Pancreas (tissue), 10 donors: ENCODE measurements at regions not wholly inside any gene's neighbourhood (a gene's known extent, or its start where the extent isn't known, plus 50 kb on each side); places are given as distances from the start of the nearest gene placed in this dataset.

Experiments used
- ATAC-seq, 4 donors: fragments of 200-7000 bp; cut with Tn5 transposase; one replicate each; pipeline versions ENCODE4 v1.8.0 to v1.9.1; 2020; ENCODE audit warnings: mild to moderate bottlenecking in 4 of 4, moderate library complexity in 4 of 4
- DNase-seq, 6 donors: peaks; one replicate each; pipeline ENCODE4 v3.0.0-alpha.2; 2020
- FAIRE-seq: peaks from 2 replicates; lab custom pipeline; 2012; peaks lifted over from hg19 to GRCh38; lab: Jason Lieb, UNC
- H3K27ac ChIP-seq, 4 donors: fragments of 200-600 bp; sonication (generic); 1 replicate in 3 of 4; 2 replicates in 1 of 4; pipeline versions ENCODE4 v1.5.0 to v1.8.0; 2020
- H3K27me3 ChIP-seq, 4 donors: fragments of 200-600 bp; one replicate each; pipeline ENCODE4 v1.8.0; 2021
- H3K36me3 ChIP-seq, 3 donors: fragments of 200-600 bp; sonication (generic) in 1 of 3; one replicate each; pipeline versions ENCODE4 v1.5.0 to v1.8.0; 2020 to 2021
- H3K4me1 ChIP-seq, 3 donors: fragments of 200-600 bp; one replicate each; pipeline ENCODE4 v1.8.0; 2021
- H3K4me3 ChIP-seq, 4 donors: fragments of 200-600 bp; sonication (generic) in 2 of 4; one replicate each; pipeline versions ENCODE4 v1.5.0 to v1.8.0; 2020 to 2021
- H3K9me3 ChIP-seq, 4 donors: fragments of 200-600 bp; one replicate each; pipeline ENCODE4 v1.8.0; 2021
- WGBS, 2 donors: extraction: QIAGEN DNeasy Blood & Tissue Kit; methylation state at CpG; one replicate each; pipeline ENCODE4 v1.1.7; 2013; 5-methylcytosine and 5-hydroxymethylcytosine counted together
- intact Hi-C, 3 donors: fragments of 100-400 bp; cut with DNase I; formaldehyde crosslinking; loops; one replicate each; pipeline versions ENCODE4 v1.11.1 to v1.14.2; 2022
- TF ChIP-seq, protein P1 (sequence below), 4 donors: fragments of 200-600 bp; sonication (generic) in 3 of 4; IDR thresholded peaks; one replicate each; pipeline versions ENCODE4 v1.5.0 to v1.8.0; 2021; ENCODE audit warnings: antibody characterized with exemption in 4 of 4
- donor health status: healthy with polysubstance abuse.
- donor health status: DM: no; HTN: no; CAD: no; lungs with moderate emphysema.
- donor health status: DM: no; HTN: no; CAD: no.
- donor health status: control.
- donor health status: control.
- donor health status: Bipolar disorder and iron deficiency.
- donor health status: DM: yes; HTN: yes; CAD: no.
- donor health status: DM: no; HTN: no; CAD: no.
- donor health status: DM: no; HTN: no; CAD: no.
- donor health status: DM: yes; HTN: yes; CAD: no.

DNA sequence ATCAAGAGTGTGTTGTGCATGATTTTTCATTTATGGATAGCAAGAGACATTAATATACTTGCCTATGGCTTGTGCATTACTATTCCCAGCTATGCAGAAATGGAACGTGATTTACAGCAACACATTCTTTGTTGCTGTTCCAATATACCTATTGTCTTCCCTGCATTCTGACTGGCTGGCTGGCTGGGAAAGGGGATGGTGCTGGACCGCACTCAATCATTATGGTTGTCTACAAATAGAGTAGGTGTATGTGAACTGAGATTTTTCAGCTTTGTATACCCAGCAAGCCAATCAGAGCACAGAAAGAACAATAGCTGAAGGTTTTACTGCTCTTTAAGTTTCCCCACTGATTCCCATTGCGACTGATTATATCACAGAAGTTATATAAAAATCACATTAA is 167.5 kb downstream of the ATG4C start:
- no peak for DNase-seq
- Histone ChIP-seq H3K36me3 (no peaks in the 10 kb centered on the region), H3K27ac (no peak overlapping the region), H3K4me3 (no peak overlapping the region), H3K9me3 (no peaks in the 10 kb centered on the region), H3K4me1 (no peaks in the 10 kb centered on the region), H3K27me3 (no peaks in the 10 kb centered on the region)
- no peak for FAIRE-seq
- no peak for ATAC-seq
- TF ChIP-seq, protein P1, sequence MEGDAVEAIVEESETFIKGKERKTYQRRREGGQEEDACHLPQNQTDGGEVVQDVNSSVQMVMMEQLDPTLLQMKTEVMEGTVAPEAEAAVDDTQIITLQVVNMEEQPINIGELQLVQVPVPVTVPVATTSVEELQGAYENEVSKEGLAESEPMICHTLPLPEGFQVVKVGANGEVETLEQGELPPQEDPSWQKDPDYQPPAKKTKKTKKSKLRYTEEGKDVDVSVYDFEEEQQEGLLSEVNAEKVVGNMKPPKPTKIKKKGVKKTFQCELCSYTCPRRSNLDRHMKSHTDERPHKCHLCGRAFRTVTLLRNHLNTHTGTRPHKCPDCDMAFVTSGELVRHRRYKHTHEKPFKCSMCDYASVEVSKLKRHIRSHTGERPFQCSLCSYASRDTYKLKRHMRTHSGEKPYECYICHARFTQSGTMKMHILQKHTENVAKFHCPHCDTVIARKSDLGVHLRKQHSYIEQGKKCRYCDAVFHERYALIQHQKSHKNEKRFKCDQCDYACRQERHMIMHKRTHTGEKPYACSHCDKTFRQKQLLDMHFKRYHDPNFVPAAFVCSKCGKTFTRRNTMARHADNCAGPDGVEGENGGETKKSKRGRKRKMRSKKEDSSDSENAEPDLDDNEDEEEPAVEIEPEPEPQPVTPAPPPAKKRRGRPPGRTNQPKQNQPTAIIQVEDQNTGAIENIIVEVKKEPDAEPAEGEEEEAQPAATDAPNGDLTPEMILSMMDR (IDR thresholded peaks at IDR 0.05) = no peak
- intact Hi-C loops = no loop called here
- 31 to 45% methylated on average over 3 of the region's 3 CpGs for WGBS, 2 donors

DNA sequence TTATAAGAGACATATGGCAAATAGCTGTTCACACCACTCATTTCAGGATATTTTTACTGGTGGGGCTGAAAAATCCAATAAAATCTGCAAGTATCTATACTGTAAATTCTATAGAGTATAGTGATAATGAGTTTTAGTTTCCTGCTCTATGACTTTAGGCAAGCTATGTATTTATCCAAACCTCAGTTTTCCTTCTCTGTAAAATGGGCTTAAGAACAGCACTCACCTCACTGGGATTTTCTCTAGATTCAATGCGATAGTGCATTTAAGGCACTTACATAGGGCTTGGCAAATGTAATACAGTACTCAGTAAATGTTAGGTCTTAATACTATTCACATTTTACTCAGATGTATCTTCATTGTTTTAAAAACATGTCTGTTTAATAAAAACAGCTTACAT is 168.7 kb downstream of the ATG4C start:
- Histone ChIP-seq H3K4me1 (no peaks in the 10 kb centered on the region), H3K9me3 (no peaks in the 10 kb centered on the region), H3K36me3 (no peaks in the 10 kb centered on the region), H3K27ac (no peak overlapping the region), H3K27me3 (no peaks in the 10 kb centered on the region), H3K4me3 (no peak overlapping the region)
- DNase-seq (no peak), ATAC-seq (no peak), FAIRE-seq (no peak)
- TF ChIP-seq, protein P1 (IDR thresholded peaks at IDR 0.05) = no peak
- intact Hi-C loops = no loop called here
- WGBS, 2 donors = 88 to 97% methylated on average over 1 of the region's 1 CpG

- Histone ChIP-seq H3K27ac (no peak overlapping the region), H3K9me3 (no peaks in the 10 kb centered on the region), H3K4me3 (no peak overlapping the region), H3K36me3 (no peaks in the 10 kb centered on the region), H3K4me1 (no peaks in the 10 kb centered on the region), H3K27me3 (no peaks in the 10 kb centered on the region)
- TF ChIP-seq, protein P1 (IDR thresholded peaks at IDR 0.05) = no peak
- FAIRE-seq (no peak), ATAC-seq (no peak), DNase-seq (no peak)
- intact Hi-C loops = no loop called here
- 21 to 22% methylated on average over 6 of the region's 6 CpGs for WGBS, 2 donors
Observed at GRCh38 chr1:62953633-62954032, 169.7 kb downstream of the ATG4C start.

GRCh38 chr1:62954758-62955157 is 170.8 kb downstream of the ATG4C start:
- TF ChIP-seq, protein P1 (IDR thresholded peaks at IDR 0.05) = no peak
- DNase-seq (no peak), ATAC-seq (peak in 1 of 4 donors; percentile 31), FAIRE-seq (no peak)
- no peaks in the 10 kb centered on the region for H3K36me3 ChIP-seq
- no peaks in the 10 kb centered on the region for H3K27me3 ChIP-seq
- H3K4me3 ChIP-seq = no peak overlapping the region
- intact Hi-C loops = no loop called here
- no peak overlapping the region for H3K27ac ChIP-seq
- WGBS, 2 donors = 46 to 53% methylated on average over 7 of the region's 7 CpGs
- no peaks in the 10 kb centered on the region for H3K9me3 ChIP-seq
- H3K4me1 ChIP-seq = no peaks in the 10 kb centered on the region

DNA sequence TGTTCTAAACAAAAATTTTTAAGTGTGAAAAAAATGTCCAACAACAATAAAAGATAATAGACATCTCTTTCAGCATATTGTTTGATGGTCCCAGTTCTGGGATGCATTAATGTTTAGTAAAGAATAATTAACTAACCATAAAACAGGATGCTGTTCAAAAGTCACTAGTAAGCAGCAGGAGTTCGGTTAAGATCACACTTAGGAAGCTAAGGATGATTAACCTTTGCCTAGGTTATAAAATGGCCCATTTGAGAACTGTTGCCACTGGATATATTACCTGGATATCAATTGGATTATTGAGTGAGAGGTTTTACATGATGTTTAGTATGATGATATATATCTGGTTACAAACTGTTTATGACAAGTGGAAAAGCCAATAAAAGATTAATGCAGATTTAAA is 171.7 kb downstream of the ATG4C start:
- 33 to 48% methylated on average over 1 of the region's 1 CpG for WGBS, 2 donors

More for the DNA sequence above, 171.7 kb downstream of the ATG4C start:
- Histone ChIP-seq H3K9me3 (no peaks in the 10 kb centered on the region), H3K4me3 (no peak overlapping the region), H3K4me1 (no peaks in the 10 kb centered on the region), H3K27me3 (no peaks in the 10 kb centered on the region), H3K27ac (no peak overlapping the region), H3K36me3 (no peaks in the 10 kb centered on the region)
- TF ChIP-seq, protein P1 (IDR thresholded peaks at IDR 0.05) = no peak
- DNase-seq = no peak
- intact Hi-C loops = no loop called here
- FAIRE-seq = no peak
- ATAC-seq = no peak
